ENCODE measurements at regions not wholly inside any gene's neighbourhood (a gene's known extent, or its start where the extent isn't known, plus 50 kb on each side); places are given as distances from the start of the nearest gene placed in this dataset.

GRCh38 chr13:40311356-40312101 lies 354.9 kb downstream of the FOXO1 start:
- H3K4me1 ChIP-seq = peaks cover 0 to 4% (median 0%) of the 10 kb centered on the region in 4 donors
- intact Hi-C loops (cut with DNase I) = no loop called here
- DNase-seq (no peak), ATAC-seq (no peak)
- no peak overlapping the region for H3K27ac ChIP-seq
- TF ChIP-seq POLR2A (IDR thresholded peaks at IDR 0.05) (no peak), CTCF (IDR thresholded peaks at IDR 0.05) (no peak)
- no peaks in the 10 kb centered on the region for H3K27me3 ChIP-seq
- H3K4me3 ChIP-seq = no peak overlapping the region
- H3K9me3 ChIP-seq = no peaks in the 10 kb centered on the region
- no peaks in the 10 kb centered on the region for H3K36me3 ChIP-seq
- 99% methylated on average over 4 of the region's 7 CpGs for WGBS (ENCODE audit: insufficient coverage, low coverage, low lambda C conversion rate, missing lambda C conversion rate)

GRCh38 chr13:40313269-40314200 lies 352.9 kb downstream of the FOXO1 start:
- ATAC-seq (peak; percentile 59 to 78 (median 70)), DNase-seq (no peak)
- Histone ChIP-seq H3K27me3 (no peaks in the 10 kb centered on the region), H3K27ac (no peak overlapping the region), H3K4me1 (peaks cover 0 to 4% (median 0%) of the 10 kb centered on the region in 4 donors), H3K36me3 (peaks cover 0 to 6% (median 0%) of the 10 kb centered on the region in 4 donors), H3K9me3 (no peaks in the 10 kb centered on the region), H3K4me3 (no peak overlapping the region)
- no peak for TF ChIP-seq CTCF (IDR thresholded peaks at IDR 0.05)
- TF ChIP-seq POLR2A (IDR thresholded peaks at IDR 0.05) = no peak
- intact Hi-C loops (cut with DNase I) = no loop called here
- WGBS (ENCODE audit: insufficient coverage, low coverage, low lambda C conversion rate, missing lambda C conversion rate) = 69% methylated on average over 10 of the region's 12 CpGs

- 35% methylated on average over 3 of the region's 10 CpGs for WGBS (ENCODE audit: insufficient coverage, low coverage, low lambda C conversion rate, missing lambda C conversion rate)
- peaks cover 0 to 4% (median 0%) of the 10 kb centered on the region in 4 donors for H3K4me1 ChIP-seq
- no peak for DNase-seq
These were observed 350.9 kb downstream of the FOXO1 start for GRCh38 chr13:40315416-40316064.

More at GRCh38 chr13:40315416-40316064, 350.9 kb downstream of the FOXO1 start:
- peak; percentile 33 to 65 (median 42) for ATAC-seq
- Histone ChIP-seq H3K36me3 (peaks cover 0 to 6% (median 0%) of the 10 kb centered on the region in 4 donors), H3K27ac (no peak overlapping the region), H3K27me3 (no peaks in the 10 kb centered on the region), H3K4me3 (no peak overlapping the region), H3K9me3 (no peaks in the 10 kb centered on the region)
- TF ChIP-seq CTCF (IDR thresholded peaks at IDR 0.05) (no peak), POLR2A (IDR thresholded peaks at IDR 0.05) (no peak)
- intact Hi-C loops (cut with DNase I) = no loop called here

All from right lobe of liver (tissue), 6 donors.